ENCODE measurements at regions not wholly inside any gene's neighbourhood (a gene's known extent, or its start where the extent isn't known, plus 50 kb on each side); places are given as distances from the start of the nearest gene placed in this dataset.
"Not testable (repeated sequence)": the region's sequence is repeated elsewhere in the genome, so short reads cannot be mapped to it uniquely, and the experiment has no call there.

GRCh38 chr6:163861627-163862026 lies 447.1 kb downstream of the QKI start:
- no peaks in the 10 kb centered on the region for H3K4me1 Mint-ChIP-seq
- H3K27me3 Mint-ChIP-seq, result peaks cover 24% of the 10 kb centered on the region
- no peak for ATAC-seq (replicated peaks)
- no peak overlapping the region for H3K27ac Mint-ChIP-seq
- no peaks in the 10 kb centered on the region for H3K36me3 Mint-ChIP-seq (ENCODE audit: low read depth)
- H3K4me3 Mint-ChIP-seq, result no peak overlapping the region
- H3K9me3 Mint-ChIP-seq, result no peaks in the 10 kb centered on the region

GRCh38 chr6:163860287-163861081 lies 446.0 kb downstream of the QKI start:
- Mint-ChIP-seq H3K27ac (no peak overlapping the region), H3K36me3 (ENCODE audit: low read depth) (no peaks in the 10 kb centered on the region), H3K9me3 (no peaks in the 10 kb centered on the region), H3K27me3 (peaks cover 19% of the 10 kb centered on the region), H3K4me1 (no peaks in the 10 kb centered on the region), H3K4me3 (no peak overlapping the region)
- no peak for ATAC-seq (replicated peaks)

GRCh38 chr6:163858870-163859269 lies 444.4 kb downstream of the QKI start:
- not testable (repeated sequence) for H3K4me1 Mint-ChIP-seq

GRCh38 chr6:163857421-163857820 lies 442.9 kb downstream of the QKI start:
- H3K4me1 Mint-ChIP-seq, result no peaks in the 10 kb centered on the region
- no peak for ATAC-seq (replicated peaks)
- H3K27me3 Mint-ChIP-seq, result peaks cover 20% of the 10 kb centered on the region
- no peaks in the 10 kb centered on the region for H3K9me3 Mint-ChIP-seq
- no peak overlapping the region for H3K4me3 Mint-ChIP-seq
- H3K27ac Mint-ChIP-seq, result no peak overlapping the region
- no peaks in the 10 kb centered on the region for H3K36me3 Mint-ChIP-seq (ENCODE audit: low read depth)

More at GRCh38 chr6:163858870-163859269, 444.4 kb downstream of the QKI start:
- not testable (repeated sequence) for ATAC-seq (replicated peaks); H3K27ac Mint-ChIP-seq; H3K4me3 Mint-ChIP-seq; H3K9me3 Mint-ChIP-seq; H3K36me3 Mint-ChIP-seq (ENCODE audit: low read depth)
- peaks cover 20% of the 10 kb centered on the region for H3K27me3 Mint-ChIP-seq

GRCh38 chr6:163850874-163851273 lies 436.4 kb downstream of the QKI start:
- Mint-ChIP-seq H3K27me3 (peaks cover 7% of the 10 kb centered on the region), H3K36me3 (ENCODE audit: low read depth) (no peaks in the 10 kb centered on the region), H3K9me3 (peaks cover 6% of the 10 kb centered on the region)

GRCh38 chr6:163844761-163845160 lies 430.2 kb downstream of the QKI start:
- Mint-ChIP-seq H3K27ac (no peak overlapping the region), H3K27me3 (no peaks in the 10 kb centered on the region), H3K4me3 (no peak overlapping the region), H3K36me3 (ENCODE audit: low read depth) (no peaks in the 10 kb centered on the region), H3K4me1 (no peaks in the 10 kb centered on the region), H3K9me3 (peaks cover 12% of the 10 kb centered on the region)
- ATAC-seq (replicated peaks), result no peak

More at GRCh38 chr6:163850874-163851273, 436.4 kb downstream of the QKI start:
- Mint-ChIP-seq H3K4me3 (no peak overlapping the region), H3K27ac (no peak overlapping the region), H3K4me1 (no peaks in the 10 kb centered on the region)
- no peak for ATAC-seq (replicated peaks)

- no peak overlapping the region for H3K27ac Mint-ChIP-seq
- H3K4me1 Mint-ChIP-seq, result no peaks in the 10 kb centered on the region
- peaks cover 12% of the 10 kb centered on the region for H3K9me3 Mint-ChIP-seq
- H3K27me3 Mint-ChIP-seq, result no peaks in the 10 kb centered on the region
- no peaks in the 10 kb centered on the region for H3K36me3 Mint-ChIP-seq (ENCODE audit: low read depth)
- no peak for ATAC-seq (replicated peaks)
- no peak overlapping the region for H3K4me3 Mint-ChIP-seq
Observed at GRCh38 chr6:163844357-163844756, 429.8 kb downstream of the QKI start.

- no peak overlapping the region for H3K27ac Mint-ChIP-seq
- no peaks in the 10 kb centered on the region for H3K27me3 Mint-ChIP-seq
- H3K36me3 Mint-ChIP-seq (ENCODE audit: low read depth), result no peaks in the 10 kb centered on the region
- peaks cover 12% of the 10 kb centered on the region for H3K9me3 Mint-ChIP-seq
- H3K4me3 Mint-ChIP-seq, result no peak overlapping the region
- ATAC-seq (replicated peaks), result no peak
- H3K4me1 Mint-ChIP-seq, result no peaks in the 10 kb centered on the region
Observed at GRCh38 chr6:163843218-163843617, 428.7 kb downstream of the QKI start.

- no peaks in the 10 kb centered on the region for H3K4me1 Mint-ChIP-seq
- peaks cover 12% of the 10 kb centered on the region for H3K9me3 Mint-ChIP-seq
- no peaks in the 10 kb centered on the region for H3K36me3 Mint-ChIP-seq (ENCODE audit: low read depth)
- no peak for ATAC-seq (replicated peaks)
- H3K27ac Mint-ChIP-seq, result no peak overlapping the region
- no peak overlapping the region for H3K4me3 Mint-ChIP-seq
- peaks cover 3% of the 10 kb centered on the region for H3K27me3 Mint-ChIP-seq
Observed at GRCh38 chr6:163842467-163842866, 427.9 kb downstream of the QKI start.

- peaks cover 9% of the 10 kb centered on the region for H3K27me3 Mint-ChIP-seq
- no peak overlapping the region for H3K4me3 Mint-ChIP-seq
- H3K4me1 Mint-ChIP-seq, result no peaks in the 10 kb centered on the region
- H3K27ac Mint-ChIP-seq, result no peak overlapping the region
- H3K9me3 Mint-ChIP-seq, result peaks cover 12% of the 10 kb centered on the region
- no peak for ATAC-seq (replicated peaks)
- H3K36me3 Mint-ChIP-seq (ENCODE audit: low read depth), result no peaks in the 10 kb centered on the region
Observed at GRCh38 chr6:163841733-163842132, 427.2 kb downstream of the QKI start.

GRCh38 chr6:163841326-163841725 lies 426.8 kb downstream of the QKI start:
- peaks cover 12% of the 10 kb centered on the region for H3K27me3 Mint-ChIP-seq
- no peaks in the 10 kb centered on the region for H3K4me1 Mint-ChIP-seq
- peaks cover 12% of the 10 kb centered on the region for H3K9me3 Mint-ChIP-seq
- no peaks in the 10 kb centered on the region for H3K36me3 Mint-ChIP-seq (ENCODE audit: low read depth)
- H3K27ac Mint-ChIP-seq, result no peak overlapping the region
- H3K4me3 Mint-ChIP-seq, result no peak overlapping the region
- ATAC-seq (replicated peaks), result no peak

- Mint-ChIP-seq H3K4me3 (no peak overlapping the region), H3K27ac (no peak overlapping the region), H3K27me3 (peaks cover 12% of the 10 kb centered on the region), H3K9me3 (peaks cover 12% of the 10 kb centered on the region), H3K4me1 (no peaks in the 10 kb centered on the region), H3K36me3 (ENCODE audit: low read depth) (no peaks in the 10 kb centered on the region)
- no peak for ATAC-seq (replicated peaks)
Observed at GRCh38 chr6:163840880-163841279, 426.4 kb downstream of the QKI start.

GRCh38 chr6:163839296-163839695 lies 424.8 kb downstream of the QKI start:
- Mint-ChIP-seq H3K4me1 (no peaks in the 10 kb centered on the region), H3K4me3 (no peak overlapping the region), H3K27ac (no peak overlapping the region), H3K9me3 (peaks cover 12% of the 10 kb centered on the region), H3K27me3 (peaks cover 12% of the 10 kb centered on the region), H3K36me3 (ENCODE audit: low read depth) (no peaks in the 10 kb centered on the region)
- no peak for ATAC-seq (replicated peaks)

- H3K36me3 Mint-ChIP-seq (ENCODE audit: low read depth), result no peaks in the 10 kb centered on the region
- no peaks in the 10 kb centered on the region for H3K4me1 Mint-ChIP-seq
- no peak overlapping the region for H3K4me3 Mint-ChIP-seq
- no peak overlapping the region for H3K27ac Mint-ChIP-seq
- ATAC-seq (replicated peaks), result no peak
- peaks cover 13% of the 10 kb centered on the region for H3K9me3 Mint-ChIP-seq
- peaks cover 13% of the 10 kb centered on the region for H3K27me3 Mint-ChIP-seq
Observed at GRCh38 chr6:163837691-163838431, 423.3 kb downstream of the QKI start.
